GM23338 (cell line): ENCODE measurements at regions not wholly inside any gene's neighbourhood (a gene's known extent, or its start where the extent isn't known, plus 50 kb on each side); places are given as distances from the start of the nearest gene placed in this dataset.

Experiments used
- ATAC-seq: fragments of 200-7000 bp; cut with Tn5 transposase; 3 replicates; pipeline ENCODE4 v1.9.1; 2020
- DNase-seq: peaks from one replicate; pipeline ENCODE4 v3.0.0-alpha.2; 2015; ENCODE audit warnings: low spot score
- H2AFZ ChIP-seq: fragments of 200-600 bp; sonication (generic); 2 replicates; pipeline ENCODE4 v1.8.0; 2016; ENCODE audit warnings: antibody characterized with exemption, mild to moderate bottlenecking, moderate library complexity
- H3F3A ChIP-seq: fragments of 200-600 bp; sonication (generic); replicated peaks from 2 replicates; pipeline ENCODE4 v1.8.0; 2017; ENCODE audit warnings: antibody characterized with exemption, mixed run types, low read depth
- H3K27ac ChIP-seq: fragments of 200-600 bp; sonication (generic); 2 replicates; pipeline ENCODE4 v1.6.1; 2016; ENCODE audit warnings: low read depth
- H3K27me3 ChIP-seq: fragments of 200-600 bp; sonication (generic); 2 replicates; pipeline ENCODE4 v1.8.0; 2016; ENCODE audit warnings: mild to moderate bottlenecking, mixed run types, moderate library complexity; ENCODE audit not compliant: insufficient read depth
- H3K36me3 ChIP-seq: fragments of 200-600 bp; sonication (generic); 2 replicates; pipeline ENCODE4 v1.8.0; 2016; ENCODE audit warnings: mild to moderate bottlenecking; ENCODE audit not compliant: insufficient read depth
- H3K4me1 ChIP-seq: fragments of 200-600 bp; sonication (generic); 2 replicates; pipeline ENCODE4 v1.8.0; 2016; ENCODE audit warnings: mild to moderate bottlenecking, moderate library complexity; ENCODE audit not compliant: insufficient read depth
- H3K4me2 ChIP-seq: fragments of 200-600 bp; sonication (generic); 2 replicates; pipeline ENCODE4 v1.7.1; 2017; ENCODE audit warnings: mixed run types
- H3K4me3 ChIP-seq: fragments of 200-600 bp; sonication (generic); 2 replicates; pipeline ENCODE4 v1.6.1; 2016; ENCODE audit warnings: mixed run types
- H3K79me2 ChIP-seq: fragments of 200-600 bp; sonication (generic); replicated peaks from 2 replicates; pipeline ENCODE4 v1.8.0; 2017; ENCODE audit warnings: mild to moderate bottlenecking; ENCODE audit not compliant: insufficient read depth
- H3K9me2 ChIP-seq: fragments of 200-600 bp; sonication (generic); 2 replicates; pipeline ENCODE4 v1.8.0; 2017; ENCODE audit not compliant: insufficient read depth
- H4K20me1 ChIP-seq: fragments of 200-600 bp; sonication (generic); replicated peaks from 2 replicates; pipeline ENCODE4 v1.8.0; 2017; ENCODE audit warnings: mild to moderate bottlenecking; ENCODE audit not compliant: insufficient read depth
- H3K27ac Mint-ChIP-seq: 2 replicates; pipeline ENCODE4 v1.8.0; 2020; ENCODE audit warnings: inconsistent platforms, mild to moderate bottlenecking, moderate library complexity, mixed read lengths
- H3K27me3 Mint-ChIP-seq: 3 replicates; pipeline ENCODE4 v1.8.0; 2022; ENCODE audit warnings: low read depth, mild to moderate bottlenecking, moderate library complexity, mixed read lengths, inconsistent platforms; ENCODE audit not compliant: insufficient read depth, poor library complexity
- H3K36me3 Mint-ChIP-seq: 3 replicates; pipeline ENCODE4 v1.8.0; 2021; ENCODE audit warnings: low read depth, mild to moderate bottlenecking, inconsistent platforms, moderate library complexity, mixed read lengths
- H3K4me1 Mint-ChIP-seq: 3 replicates; pipeline ENCODE4 v1.8.0; 2020; ENCODE audit warnings: mild to moderate bottlenecking, inconsistent platforms, mixed read lengths
- H3K4me3 Mint-ChIP-seq: 3 replicates; pipeline ENCODE4 v1.8.0; 2021; ENCODE audit warnings: moderate library complexity, mild to moderate bottlenecking, inconsistent platforms, mixed read lengths
- H3K9me3 Mint-ChIP-seq: 3 replicates; pipeline ENCODE4 v1.8.0; 2020; ENCODE audit warnings: moderate library complexity, mild to moderate bottlenecking, inconsistent platforms, mixed read lengths
- CREB1 ChIP-seq: fragments of 250-450 bp; sonication (Bioruptor Pico); IDR thresholded peaks from 2 replicates; pipeline ENCODE4 v1.5.0; 2020; ENCODE audit warnings: low read depth, mild to moderate bottlenecking, moderate library complexity
- EZH2 ChIP-seq: fragments of 200-600 bp; sonication (generic); IDR thresholded peaks from one replicate; pipeline ENCODE4 v1.8.0; 2017; ENCODE audit warnings: antibody characterized with exemption, mild to moderate bottlenecking, low read depth; ENCODE audit not compliant: unreplicated experiment
- EZH2phosphoT487 ChIP-seq: fragments of 200-600 bp; sonication (generic); IDR thresholded peaks from one replicate; pipeline ENCODE4 v1.8.1; 2018; ENCODE audit warnings: antibody characterized with exemption; ENCODE audit not compliant: unreplicated experiment
- JUNB ChIP-seq: IDR thresholded peaks from one replicate; pipeline ENCODE4 v1.6.1; 2016; ENCODE audit warnings: antibody characterized with exemption; ENCODE audit not compliant: unreplicated experiment
- NANOG ChIP-seq: IDR thresholded peaks from 2 replicates; pipeline ENCODE4 v1.6.1; 2016; ENCODE audit warnings: antibody characterized with exemption, borderline replicate concordance
- POLR2AphosphoS5 ChIP-seq: IDR thresholded peaks from 2 replicates; pipeline ENCODE4 v1.6.1; 2016; ENCODE audit warnings: antibody characterized with exemption, low read depth
- STAT1 ChIP-seq: IDR thresholded peaks from one replicate; pipeline ENCODE4 v1.6.1; 2016; ENCODE audit warnings: antibody characterized with exemption; ENCODE audit not compliant: unreplicated experiment
- ZNF114 ChIP-seq: fragments of 250-450 bp; sonication (Bioruptor Pico); IDR thresholded peaks from 2 replicates; pipeline ENCODE4 v1.5.0; 2020; ENCODE audit warnings: mild to moderate bottlenecking, moderate library complexity
- ZNF331 ChIP-seq: fragments of 250-450 bp; sonication (Bioruptor Pico); IDR thresholded peaks from 2 replicates; pipeline ENCODE4 v1.5.0; 2020; ENCODE audit warnings: low read depth, mild to moderate bottlenecking, moderate library complexity
- TF ChIP-seq, protein P1 (sequence below), 2 experiments: fragments of 200-600 bp in 1 of 2; sonication (generic) in 1 of 2; conservative IDR thresholded peaks; 2 replicates each; pipeline versions ENCODE4 v1.5.1 to v1.6.1; 2016 to 2017; ENCODE audit warnings: antibody characterized with exemption in 2 of 2, low read depth in 2 of 2, mild to moderate bottlenecking in 2 of 2, moderate library complexity in 1 of 2
- TF ChIP-seq, protein P2 (sequence below): fragments of 250-450 bp; sonication (Bioruptor Pico); IDR thresholded peaks from 2 replicates; pipeline ENCODE4 v1.5.0; 2020; ENCODE audit warnings: mild to moderate bottlenecking, moderate library complexity
- TF ChIP-seq, protein P3 (sequence below): IDR thresholded peaks from one replicate; pipeline ENCODE4 v1.6.1; 2018; ENCODE audit warnings: antibody characterized with exemption; ENCODE audit not compliant: unreplicated experiment
- TF ChIP-seq, protein P4 (sequence below): IDR thresholded peaks from 2 replicates; pipeline ENCODE4 v1.6.1; 2016; ENCODE audit warnings: antibody characterized with exemption

DNA sequence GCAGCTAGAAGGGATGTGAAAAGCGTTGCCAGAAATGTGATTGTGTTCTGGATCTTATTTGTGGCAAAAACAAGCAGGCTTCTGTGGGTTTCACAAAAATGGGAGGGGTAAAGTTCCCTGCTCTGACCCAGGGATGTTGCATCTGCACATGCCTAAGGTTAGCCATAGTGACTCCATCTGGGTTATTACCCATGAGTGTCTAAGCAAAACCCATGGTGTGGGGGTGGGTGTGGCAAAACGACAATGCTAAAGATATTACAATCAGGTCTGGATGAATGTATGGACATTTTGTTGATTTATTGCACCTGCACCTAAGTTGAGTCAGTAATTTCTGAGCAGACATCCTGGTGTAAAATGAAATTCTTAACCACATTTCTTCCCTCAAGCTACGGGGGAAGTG, 131.4 kb upstream of the EIF1AY start:
- Mint-ChIP-seq H3K27me3 (no peaks in the 10 kb centered on the region), H3K4me3 (no peak overlapping the region), H3K4me1 (no peaks in the 10 kb centered on the region), H3K27ac (no peak overlapping the region), H3K36me3 (no peaks in the 10 kb centered on the region), H3K9me3 (peaks cover 60% of the 10 kb centered on the region)
- H3K27me3 ChIP-seq, result no peaks in the 10 kb centered on the region
- H3K4me3 ChIP-seq, result no peak overlapping the region
- H3K27ac ChIP-seq, result no peak overlapping the region
- no peak overlapping the region for H2AFZ ChIP-seq
- no peaks in the 10 kb centered on the region for H3K79me2 ChIP-seq
- no peaks in the 10 kb centered on the region for H3K9me2 ChIP-seq
- H3F3A ChIP-seq, result no peaks in the 10 kb centered on the region
- no peaks in the 10 kb centered on the region for H3K4me1 ChIP-seq
- no peak overlapping the region for H3K4me2 ChIP-seq
- no peak for DNase-seq
- no peaks in the 10 kb centered on the region for H3K36me3 ChIP-seq
- ATAC-seq, result no peak
- TF ChIP-seq NANOG (no peak), ZNF114 (CRISPR knock-in tag) (no peak), JUNB (no peak), STAT1 (no peak), POLR2AphosphoS5 (no peak), CREB1 (CRISPR knock-in tag) (no peak), EZH2phosphoT487 (no peak), EZH2 (no peak), ZNF331 (CRISPR knock-in tag) (no peak)
- TF ChIP-seq, protein P1, sequence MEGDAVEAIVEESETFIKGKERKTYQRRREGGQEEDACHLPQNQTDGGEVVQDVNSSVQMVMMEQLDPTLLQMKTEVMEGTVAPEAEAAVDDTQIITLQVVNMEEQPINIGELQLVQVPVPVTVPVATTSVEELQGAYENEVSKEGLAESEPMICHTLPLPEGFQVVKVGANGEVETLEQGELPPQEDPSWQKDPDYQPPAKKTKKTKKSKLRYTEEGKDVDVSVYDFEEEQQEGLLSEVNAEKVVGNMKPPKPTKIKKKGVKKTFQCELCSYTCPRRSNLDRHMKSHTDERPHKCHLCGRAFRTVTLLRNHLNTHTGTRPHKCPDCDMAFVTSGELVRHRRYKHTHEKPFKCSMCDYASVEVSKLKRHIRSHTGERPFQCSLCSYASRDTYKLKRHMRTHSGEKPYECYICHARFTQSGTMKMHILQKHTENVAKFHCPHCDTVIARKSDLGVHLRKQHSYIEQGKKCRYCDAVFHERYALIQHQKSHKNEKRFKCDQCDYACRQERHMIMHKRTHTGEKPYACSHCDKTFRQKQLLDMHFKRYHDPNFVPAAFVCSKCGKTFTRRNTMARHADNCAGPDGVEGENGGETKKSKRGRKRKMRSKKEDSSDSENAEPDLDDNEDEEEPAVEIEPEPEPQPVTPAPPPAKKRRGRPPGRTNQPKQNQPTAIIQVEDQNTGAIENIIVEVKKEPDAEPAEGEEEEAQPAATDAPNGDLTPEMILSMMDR (conservative IDR thresholded peaks at IDR 0.05; ENCODE audit: low read depth in 2 of 2), result no peak
- TF ChIP-seq, protein P2, sequence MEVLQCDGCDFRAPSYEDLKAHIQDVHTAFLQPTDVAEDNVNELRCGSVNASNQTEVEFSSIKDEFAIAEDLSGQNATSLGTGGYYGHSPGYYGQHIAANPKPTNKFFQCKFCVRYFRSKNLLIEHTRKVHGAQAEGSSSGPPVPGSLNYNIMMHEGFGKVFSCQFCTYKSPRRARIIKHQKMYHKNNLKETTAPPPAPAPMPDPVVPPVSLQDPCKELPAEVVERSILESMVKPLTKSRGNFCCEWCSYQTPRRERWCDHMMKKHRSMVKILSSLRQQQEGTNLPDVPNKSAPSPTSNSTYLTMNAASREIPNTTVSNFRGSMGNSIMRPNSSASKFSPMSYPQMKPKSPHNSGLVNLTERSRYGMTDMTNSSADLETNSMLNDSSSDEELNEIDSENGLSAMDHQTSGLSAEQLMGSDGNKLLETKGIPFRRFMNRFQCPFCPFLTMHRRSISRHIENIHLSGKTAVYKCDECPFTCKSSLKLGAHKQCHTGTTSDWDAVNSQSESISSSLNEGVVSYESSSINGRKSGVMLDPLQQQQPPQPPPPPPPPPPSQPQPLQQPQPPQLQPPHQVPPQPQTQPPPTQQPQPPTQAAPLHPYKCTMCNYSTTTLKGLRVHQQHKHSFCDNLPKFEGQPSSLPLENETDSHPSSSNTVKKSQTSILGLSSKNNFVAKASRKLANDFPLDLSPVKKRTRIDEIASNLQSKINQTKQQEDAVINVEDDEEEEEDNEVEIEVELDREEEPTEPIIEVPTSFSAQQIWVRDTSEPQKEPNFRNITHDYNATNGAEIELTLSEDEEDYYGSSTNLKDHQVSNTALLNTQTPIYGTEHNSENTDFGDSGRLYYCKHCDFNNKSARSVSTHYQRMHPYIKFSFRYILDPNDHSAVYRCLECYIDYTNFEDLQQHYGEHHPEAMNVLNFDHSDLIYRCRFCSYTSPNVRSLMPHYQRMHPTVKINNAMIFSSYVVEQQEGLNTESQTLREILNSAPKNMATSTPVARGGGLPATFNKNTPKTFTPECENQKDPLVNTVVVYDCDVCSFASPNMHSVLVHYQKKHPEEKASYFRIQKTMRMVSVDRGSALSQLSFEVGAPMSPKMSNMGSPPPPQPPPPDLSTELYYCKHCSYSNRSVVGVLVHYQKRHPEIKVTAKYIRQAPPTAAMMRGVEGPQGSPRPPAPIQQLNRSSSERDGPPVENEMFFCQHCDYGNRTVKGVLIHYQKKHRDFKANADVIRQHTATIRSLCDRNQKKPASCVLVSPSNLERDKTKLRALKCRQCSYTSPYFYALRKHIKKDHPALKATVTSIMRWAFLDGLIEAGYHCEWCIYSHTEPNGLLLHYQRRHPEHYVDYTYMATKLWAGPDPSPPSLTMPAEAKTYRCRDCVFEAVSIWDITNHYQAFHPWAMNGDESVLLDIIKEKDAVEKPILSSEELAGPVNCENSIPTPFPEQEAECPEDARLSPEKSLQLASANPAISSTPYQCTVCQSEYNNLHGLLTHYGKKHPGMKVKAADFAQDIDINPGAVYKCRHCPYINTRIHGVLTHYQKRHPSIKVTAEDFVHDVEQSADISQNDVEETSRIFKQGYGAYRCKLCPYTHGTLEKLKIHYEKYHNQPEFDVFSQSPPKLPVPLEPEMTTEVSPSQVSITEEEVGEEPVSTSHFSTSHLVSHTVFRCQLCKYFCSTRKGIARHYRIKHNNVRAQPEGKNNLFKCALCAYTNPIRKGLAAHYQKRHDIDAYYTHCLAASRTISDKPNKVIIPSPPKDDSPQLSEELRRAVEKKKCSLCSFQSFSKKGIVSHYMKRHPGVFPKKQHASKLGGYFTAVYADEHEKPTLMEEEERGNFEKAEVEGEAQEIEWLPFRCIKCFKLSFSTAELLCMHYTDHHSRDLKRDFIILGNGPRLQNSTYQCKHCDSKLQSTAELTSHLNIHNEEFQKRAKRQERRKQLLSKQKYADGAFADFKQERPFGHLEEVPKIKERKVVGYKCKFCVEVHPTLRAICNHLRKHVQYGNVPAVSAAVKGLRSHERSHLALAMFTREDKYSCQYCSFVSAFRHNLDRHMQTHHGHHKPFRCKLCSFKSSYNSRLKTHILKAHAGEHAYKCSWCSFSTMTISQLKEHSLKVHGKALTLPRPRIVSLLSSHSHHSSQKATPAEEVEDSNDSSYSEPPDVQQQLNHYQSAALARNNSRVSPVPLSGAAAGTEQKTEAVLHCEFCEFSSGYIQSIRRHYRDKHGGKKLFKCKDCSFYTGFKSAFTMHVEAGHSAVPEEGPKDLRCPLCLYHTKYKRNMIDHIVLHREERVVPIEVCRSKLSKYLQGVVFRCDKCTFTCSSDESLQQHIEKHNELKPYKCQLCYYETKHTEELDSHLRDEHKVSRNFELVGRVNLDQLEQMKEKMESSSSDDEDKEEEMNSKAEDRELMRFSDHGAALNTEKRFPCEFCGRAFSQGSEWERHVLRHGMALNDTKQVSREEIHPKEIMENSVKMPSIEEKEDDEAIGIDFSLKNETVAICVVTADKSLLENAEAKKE (CRISPR knock-in tag), result no peak
- TF ChIP-seq, protein P3, sequence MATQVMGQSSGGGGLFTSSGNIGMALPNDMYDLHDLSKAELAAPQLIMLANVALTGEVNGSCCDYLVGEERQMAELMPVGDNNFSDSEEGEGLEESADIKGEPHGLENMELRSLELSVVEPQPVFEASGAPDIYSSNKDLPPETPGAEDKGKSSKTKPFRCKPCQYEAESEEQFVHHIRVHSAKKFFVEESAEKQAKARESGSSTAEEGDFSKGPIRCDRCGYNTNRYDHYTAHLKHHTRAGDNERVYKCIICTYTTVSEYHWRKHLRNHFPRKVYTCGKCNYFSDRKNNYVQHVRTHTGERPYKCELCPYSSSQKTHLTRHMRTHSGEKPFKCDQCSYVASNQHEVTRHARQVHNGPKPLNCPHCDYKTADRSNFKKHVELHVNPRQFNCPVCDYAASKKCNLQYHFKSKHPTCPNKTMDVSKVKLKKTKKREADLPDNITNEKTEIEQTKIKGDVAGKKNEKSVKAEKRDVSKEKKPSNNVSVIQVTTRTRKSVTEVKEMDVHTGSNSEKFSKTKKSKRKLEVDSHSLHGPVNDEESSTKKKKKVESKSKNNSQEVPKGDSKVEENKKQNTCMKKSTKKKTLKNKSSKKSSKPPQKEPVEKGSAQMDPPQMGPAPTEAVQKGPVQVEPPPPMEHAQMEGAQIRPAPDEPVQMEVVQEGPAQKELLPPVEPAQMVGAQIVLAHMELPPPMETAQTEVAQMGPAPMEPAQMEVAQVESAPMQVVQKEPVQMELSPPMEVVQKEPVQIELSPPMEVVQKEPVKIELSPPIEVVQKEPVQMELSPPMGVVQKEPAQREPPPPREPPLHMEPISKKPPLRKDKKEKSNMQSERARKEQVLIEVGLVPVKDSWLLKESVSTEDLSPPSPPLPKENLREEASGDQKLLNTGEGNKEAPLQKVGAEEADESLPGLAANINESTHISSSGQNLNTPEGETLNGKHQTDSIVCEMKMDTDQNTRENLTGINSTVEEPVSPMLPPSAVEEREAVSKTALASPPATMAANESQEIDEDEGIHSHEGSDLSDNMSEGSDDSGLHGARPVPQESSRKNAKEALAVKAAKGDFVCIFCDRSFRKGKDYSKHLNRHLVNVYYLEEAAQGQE, result no peak
- TF ChIP-seq, protein P4, sequence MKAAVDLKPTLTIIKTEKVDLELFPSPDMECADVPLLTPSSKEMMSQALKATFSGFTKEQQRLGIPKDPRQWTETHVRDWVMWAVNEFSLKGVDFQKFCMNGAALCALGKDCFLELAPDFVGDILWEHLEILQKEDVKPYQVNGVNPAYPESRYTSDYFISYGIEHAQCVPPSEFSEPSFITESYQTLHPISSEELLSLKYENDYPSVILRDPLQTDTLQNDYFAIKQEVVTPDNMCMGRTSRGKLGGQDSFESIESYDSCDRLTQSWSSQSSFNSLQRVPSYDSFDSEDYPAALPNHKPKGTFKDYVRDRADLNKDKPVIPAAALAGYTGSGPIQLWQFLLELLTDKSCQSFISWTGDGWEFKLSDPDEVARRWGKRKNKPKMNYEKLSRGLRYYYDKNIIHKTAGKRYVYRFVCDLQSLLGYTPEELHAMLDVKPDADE, result no peak
- no peaks in the 10 kb centered on the region for H4K20me1 ChIP-seq
